Muscle of leg (tissue), 3 donors: ENCODE measurements at regions not wholly inside any gene's neighbourhood (a gene's known extent, or its start where the extent isn't known, plus 50 kb on each side); places are given as distances from the start of the nearest gene placed in this dataset.
"Not testable (repeated sequence)": the region's sequence is repeated elsewhere in the genome, so short reads cannot be mapped to it uniquely, and the experiment has no call there.

Source experiments
- DNase-seq: peaks from one replicate; pipeline ENCODE4 v3.0.0; 2013
- H3K27ac ChIP-seq: one replicate; pipeline ENCODE4 v1.5.1; 2013; ENCODE audit warnings: mild to moderate bottlenecking, low read length, control low read depth
- H3K27me3 ChIP-seq: one replicate; pipeline ENCODE4 v1.6.1; 2013; ENCODE audit warnings: low read length; ENCODE audit not compliant: control insufficient read depth, insufficient read depth
- H3K36me3 ChIP-seq: one replicate; pipeline ENCODE4 v1.6.1; 2013; ENCODE audit warnings: low read length; ENCODE audit not compliant: control insufficient read depth, insufficient read depth
- H3K4me1 ChIP-seq: one replicate; pipeline ENCODE4 v1.6.1; 2013; ENCODE audit warnings: low read length; ENCODE audit not compliant: control insufficient read depth, insufficient read depth
- H3K4me3 ChIP-seq: one replicate; pipeline ENCODE4 v1.5.1; 2013; ENCODE audit warnings: low read length, control low read depth
- H3K9me3 ChIP-seq: replicated peaks from 2 replicates; pipeline ENCODE4 v1.6.1; 2013; ENCODE audit warnings: low read depth, low read length; ENCODE audit not compliant: control insufficient read depth
- WGBS: methylation state at CpG from one replicate; pipeline ENCODE4 v1.1.5; 2013; ENCODE audit warnings: missing lambda C conversion rate; ENCODE audit not compliant: insufficient coverage; 5-methylcytosine and 5-hydroxymethylcytosine counted together

DNA sequence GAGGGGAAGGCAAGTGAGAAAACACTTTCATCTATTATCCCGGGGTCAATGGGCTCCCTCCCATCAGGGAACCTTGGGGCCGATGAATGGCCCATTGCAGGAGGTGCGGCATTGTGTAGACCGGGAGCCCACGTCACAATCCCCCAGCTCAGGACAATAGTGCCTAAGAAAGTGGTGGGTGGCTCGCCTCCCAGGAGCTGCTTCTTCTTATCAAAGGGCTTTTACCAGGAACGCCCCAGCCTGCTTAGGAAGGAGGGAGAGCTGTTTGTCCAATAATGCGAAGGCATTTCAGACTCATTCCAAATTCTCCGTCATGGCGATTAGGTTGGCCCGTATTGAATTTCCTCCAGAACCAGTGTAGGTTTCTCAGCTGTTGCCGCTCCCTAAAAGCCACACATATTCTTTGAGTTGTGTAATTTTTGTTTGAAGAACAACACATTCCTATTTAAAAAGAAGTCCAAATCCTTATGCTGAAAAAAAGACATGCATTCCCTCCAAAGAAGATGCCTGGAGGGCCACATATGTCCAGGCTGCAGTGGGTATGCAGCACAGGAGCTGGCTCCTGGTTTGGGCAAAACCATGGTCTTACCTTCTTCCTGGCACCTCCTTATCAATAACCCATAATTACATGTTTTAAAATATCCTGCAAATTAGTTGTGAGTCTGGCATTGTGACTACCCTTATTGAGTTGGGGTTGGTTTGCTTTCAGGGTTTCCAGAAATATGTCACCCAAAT is 264.7 kb downstream of the MYCN start:
- peak; percentile 81 for DNase-seq
- no peak overlapping the region for H3K27ac ChIP-seq
- WGBS = 73% methylated on average over 4 of the region's 12 CpGs

DNA sequence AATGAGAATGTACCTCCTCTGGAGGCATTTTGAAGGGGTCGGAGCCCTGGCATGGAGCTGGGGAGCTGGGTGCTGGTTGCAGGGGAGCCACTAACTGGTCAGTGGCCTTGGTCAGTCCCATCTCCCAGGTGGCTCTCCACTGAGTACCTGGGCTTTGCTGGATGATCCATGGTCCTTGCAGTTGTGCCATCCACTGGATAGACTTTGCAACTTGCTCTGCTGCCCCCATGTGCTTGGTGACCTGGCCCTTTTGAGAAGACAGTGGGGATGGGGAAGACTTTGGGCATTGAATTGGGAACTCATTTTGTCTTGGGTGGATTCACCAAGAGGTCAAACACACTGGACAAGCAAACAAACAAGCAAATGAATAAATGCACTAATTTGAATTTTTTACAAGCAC is 263.9 kb downstream of the MYCN start:
- no peaks in the 10 kb centered on the region for H3K36me3 ChIP-seq
- no peaks in the 10 kb centered on the region for H3K9me3 ChIP-seq
- peaks cover 36% of the 10 kb centered on the region for H3K4me1 ChIP-seq
- H3K27ac ChIP-seq = no peak overlapping the region
- no peak for DNase-seq
- no peak overlapping the region for H3K4me3 ChIP-seq
- 89% methylated on average over 1 of the region's 1 CpG for WGBS
- H3K27me3 ChIP-seq = peaks cover 2% of the 10 kb centered on the region

More for the DNA sequence above, 264.7 kb downstream of the MYCN start:
- Histone ChIP-seq H3K9me3 (no peaks in the 10 kb centered on the region), H3K36me3 (no peaks in the 10 kb centered on the region), H3K4me1 (peaks cover 36% of the 10 kb centered on the region), H3K27me3 (peaks cover 2% of the 10 kb centered on the region), H3K4me3 (no peak overlapping the region)

DNA sequence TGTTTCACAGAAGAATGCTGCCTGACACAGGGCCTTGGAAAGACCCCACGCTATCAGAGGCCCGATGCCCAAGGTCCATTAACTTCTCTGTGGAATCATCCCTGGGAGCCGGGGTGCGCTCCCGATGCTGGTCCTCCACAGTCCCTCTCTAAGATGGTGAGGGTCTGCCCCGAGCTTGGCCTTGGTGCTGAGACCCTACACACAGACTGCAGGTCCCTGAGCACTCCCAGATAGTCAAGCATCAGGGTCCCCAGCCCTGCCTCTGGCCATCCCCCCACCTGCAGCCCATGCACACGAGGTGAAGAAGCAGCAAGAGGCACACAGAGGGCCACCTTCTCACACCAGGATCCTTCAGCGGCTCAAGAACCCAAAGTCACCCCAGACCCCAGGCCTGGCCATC is 263.3 kb downstream of the MYCN start:
- Histone ChIP-seq H3K4me3 (no peak overlapping the region), H3K27me3 (peaks cover 2% of the 10 kb centered on the region), H3K36me3 (no peaks in the 10 kb centered on the region), H3K27ac (no peak overlapping the region), H3K4me1 (peaks cover 36% of the 10 kb centered on the region), H3K9me3 (no peaks in the 10 kb centered on the region)
- no peak for DNase-seq
- 92% methylated on average over 7 of the region's 8 CpGs for WGBS

DNA sequence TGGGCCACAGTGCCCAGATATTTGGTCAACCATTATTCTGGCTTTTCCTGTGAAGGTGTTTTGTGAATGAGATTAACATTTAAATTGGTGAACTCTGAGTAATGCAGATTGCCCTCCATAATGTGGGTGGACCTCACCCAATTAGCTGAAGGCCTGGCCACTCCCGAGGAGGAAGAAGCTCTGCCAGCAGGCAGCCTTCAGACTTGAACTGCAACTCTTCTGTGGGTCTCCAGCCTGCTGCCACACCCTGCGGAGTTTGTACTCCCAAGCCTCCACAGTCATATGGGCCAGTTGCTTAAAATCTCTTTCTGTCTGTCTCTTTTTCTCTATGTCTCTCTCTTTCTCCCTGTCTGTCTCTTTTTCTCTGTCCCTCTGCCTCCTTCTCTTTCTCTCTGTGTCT is 262.7 kb downstream of the MYCN start:
- 67% methylated on average over 2 of the region's 2 CpGs for WGBS
- H3K27ac ChIP-seq = no peak overlapping the region

DNA sequence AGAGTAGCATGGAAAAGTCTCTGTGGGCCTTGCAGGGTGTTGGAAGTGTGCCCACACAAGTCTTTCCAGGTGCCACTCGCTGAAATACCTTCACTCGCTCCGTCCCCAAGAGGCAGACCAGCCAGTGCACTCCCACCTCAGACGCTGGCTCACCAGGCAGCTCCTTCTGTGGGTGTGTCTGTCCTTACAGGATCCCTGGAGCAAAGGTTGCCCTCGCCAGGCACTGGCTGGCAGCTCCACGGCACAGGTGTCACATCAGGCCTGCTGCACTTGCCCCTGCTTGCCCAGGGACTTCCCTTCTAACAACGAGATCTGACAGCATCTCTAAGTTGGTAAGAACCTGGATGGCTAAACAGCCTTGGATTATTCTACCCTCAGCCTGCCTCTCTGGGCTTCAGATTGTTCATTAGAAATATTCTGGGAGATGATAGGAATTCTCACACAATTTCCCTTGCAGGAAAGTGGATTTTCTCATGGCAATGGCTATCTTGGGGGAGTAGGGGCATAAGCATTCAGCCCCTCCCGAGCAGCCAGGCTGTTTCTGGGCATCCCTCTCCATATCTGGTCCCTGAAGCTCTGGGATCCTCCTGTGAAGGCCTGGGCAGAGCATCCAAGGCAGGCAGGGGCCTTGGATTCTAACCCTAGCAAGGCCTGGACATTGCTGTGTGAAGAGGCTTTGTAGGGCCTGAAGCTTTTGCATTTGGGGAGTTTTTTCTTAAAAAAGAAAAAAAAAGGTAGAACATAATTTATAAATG is 262.1 kb downstream of the MYCN start:
- no peaks in the 10 kb centered on the region for H3K9me3 ChIP-seq
- 82% methylated on average over 6 of the region's 8 CpGs for WGBS
- no peaks in the 10 kb centered on the region for H3K36me3 ChIP-seq
- H3K27ac ChIP-seq = no peak overlapping the region
- DNase-seq = no peak
- no peaks in the 10 kb centered on the region for H3K27me3 ChIP-seq
- peaks cover 38% of the 10 kb centered on the region for H3K4me1 ChIP-seq
- no peak overlapping the region for H3K4me3 ChIP-seq

More for the DNA sequence above, 262.7 kb downstream of the MYCN start:
- Histone ChIP-seq H3K9me3 (no peaks in the 10 kb centered on the region), H3K4me1 (peaks cover 36% of the 10 kb centered on the region), H3K27me3 (peaks cover 2% of the 10 kb centered on the region), H3K36me3 (no peaks in the 10 kb centered on the region), H3K4me3 (no peak overlapping the region)
- DNase-seq = no peak

DNA sequence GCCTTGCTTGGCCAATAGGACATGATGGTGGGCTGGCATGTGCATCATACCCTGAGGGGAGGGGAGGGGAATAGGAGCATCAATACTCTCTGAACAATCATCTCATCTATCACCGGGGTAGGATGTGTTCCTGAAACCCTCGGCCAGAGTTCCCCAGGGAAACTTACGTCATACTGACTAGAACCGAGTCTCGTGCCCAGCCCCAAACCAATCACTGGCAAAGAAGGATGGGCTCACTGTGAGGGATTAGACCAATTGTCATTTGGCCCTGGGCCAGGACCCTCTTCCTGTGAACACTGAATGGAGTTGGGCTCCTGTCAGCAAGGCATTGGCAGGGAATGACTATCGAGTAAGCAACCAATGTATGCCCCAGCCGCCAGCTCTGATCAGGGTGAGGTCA is 261.5 kb downstream of the MYCN start:
- no peak overlapping the region for H3K4me3 ChIP-seq
- no peaks in the 10 kb centered on the region for H3K36me3 ChIP-seq
- no peaks in the 10 kb centered on the region for H3K27me3 ChIP-seq
- WGBS = 82% methylated on average over 6 of the region's 7 CpGs
- peak; percentile 40 for DNase-seq
- H3K9me3 ChIP-seq = no peaks in the 10 kb centered on the region
- H3K27ac ChIP-seq = no peak overlapping the region
- H3K4me1 ChIP-seq = peaks cover 41% of the 10 kb centered on the region

DNA sequence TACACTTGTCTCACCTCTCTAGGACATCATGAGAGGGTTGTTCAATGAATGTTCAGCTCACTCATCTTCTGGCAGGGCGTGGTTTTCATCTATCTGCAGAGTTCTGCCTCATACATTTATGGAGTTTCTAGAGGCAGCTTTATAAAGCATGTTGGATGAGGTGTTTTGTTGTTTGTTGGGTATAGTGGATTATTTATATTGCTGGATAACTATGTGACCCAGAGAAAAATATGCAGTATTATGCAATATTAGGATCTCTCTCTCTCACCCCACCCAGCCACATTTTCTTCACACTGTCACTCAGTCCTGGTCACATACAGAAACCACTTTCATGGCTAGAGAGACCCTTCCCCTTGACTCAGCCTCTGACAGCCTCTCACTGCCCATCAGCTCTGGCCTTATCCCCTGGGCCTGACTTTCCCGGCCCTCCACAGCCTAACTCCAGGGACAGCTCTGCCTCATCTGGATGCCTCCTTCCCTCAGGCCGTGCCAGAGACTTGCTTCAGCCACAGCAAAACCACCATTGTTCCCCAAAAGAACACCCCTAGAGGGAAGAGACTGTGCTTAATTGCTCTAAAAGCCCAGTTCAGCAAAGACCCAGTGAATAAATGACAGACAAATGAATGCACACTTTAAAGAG is 260.3 kb downstream of the MYCN start:
- Histone ChIP-seq H3K27me3 (no peaks in the 10 kb centered on the region), H3K9me3 (no peaks in the 10 kb centered on the region), H3K4me1 (peaks cover 32% of the 10 kb centered on the region), H3K4me3 (no peak overlapping the region), H3K27ac (no peak overlapping the region), H3K36me3 (no peaks in the 10 kb centered on the region)
- 65% methylated on average over 2 of the region's 3 CpGs for WGBS
- no peak for DNase-seq

DNA sequence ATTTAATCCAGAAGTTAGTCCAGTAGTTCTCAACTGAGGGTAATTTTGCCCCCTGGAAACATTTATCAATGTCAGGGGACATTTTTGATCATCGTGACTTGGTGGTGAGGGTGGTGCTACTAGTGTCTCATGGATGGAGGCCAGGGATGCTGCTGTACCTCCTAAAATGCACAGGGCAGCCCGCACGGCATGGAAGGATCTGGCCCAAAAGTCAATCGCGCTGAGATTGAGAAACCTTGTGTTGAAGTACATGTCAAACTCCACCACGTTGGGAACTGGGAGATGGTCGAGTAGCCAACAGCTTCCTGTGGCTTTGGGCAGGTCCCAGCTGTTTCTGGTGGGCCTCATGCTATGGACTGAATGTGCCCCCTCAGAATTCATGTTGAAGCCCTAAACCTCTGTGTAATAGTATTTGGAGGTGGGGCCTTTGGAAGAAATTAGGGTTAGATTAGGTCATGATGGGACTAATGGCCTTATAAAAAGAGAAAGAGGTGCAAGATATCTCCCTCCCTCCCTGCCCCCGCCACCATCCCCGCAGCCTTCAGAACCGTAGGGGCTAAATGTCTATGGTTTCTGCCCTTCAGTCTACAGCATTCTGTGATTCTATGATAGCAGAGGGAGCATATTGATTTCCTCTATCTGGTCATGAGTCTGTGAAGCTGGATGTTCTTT is 259.7 kb downstream of the MYCN start:
- Histone ChIP-seq H3K27me3 (no peaks in the 10 kb centered on the region), H3K4me3 (no peak overlapping the region), H3K4me1 (peaks cover 27% of the 10 kb centered on the region), H3K27ac (no peak overlapping the region), H3K36me3 (no peaks in the 10 kb centered on the region), H3K9me3 (no peaks in the 10 kb centered on the region)
- no peak for DNase-seq
- WGBS = 75% methylated on average over 7 of the region's 10 CpGs

DNA sequence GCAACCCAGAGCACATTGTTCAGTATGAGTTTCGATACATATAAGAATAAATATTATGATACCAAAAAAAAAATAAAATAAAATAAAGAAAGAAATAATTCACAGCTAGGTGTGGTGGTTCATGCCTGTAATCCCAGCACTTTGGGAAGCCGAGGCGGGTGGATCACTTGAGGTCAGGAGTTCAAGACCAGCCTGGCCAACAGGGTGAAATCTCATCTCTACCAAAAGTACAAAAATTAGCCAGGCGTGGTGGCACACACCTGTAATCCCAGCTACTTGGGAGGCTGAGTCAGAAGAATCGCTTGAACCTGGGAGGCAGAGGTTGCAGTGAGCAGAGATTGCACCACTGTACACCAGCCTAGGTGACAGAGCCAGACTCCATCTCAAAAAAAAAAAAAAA is 258.9 kb downstream of the MYCN start:
- WGBS = no CpG with 5 or more reads among the region's 5 CpGs

More for the DNA sequence above, 258.9 kb downstream of the MYCN start:
- not testable (repeated sequence) for H3K27me3 ChIP-seq, H3K9me3 ChIP-seq, DNase-seq, H3K36me3 ChIP-seq, H3K27ac ChIP-seq, H3K4me3 ChIP-seq
- H3K4me1 ChIP-seq = peaks cover 20% of the 10 kb centered on the region
